Activated CD4-positive, alpha-beta T cell treated with anti-CD3 and anti-CD28 coated beads for 24 hours (primary cell): ENCODE measurements at regions not wholly inside any gene's neighbourhood (a gene's known extent, or its start where the extent isn't known, plus 50 kb on each side); places are given as distances from the start of the nearest gene placed in this dataset.

Source experiments
- DNase-seq, 2 donors: peaks; one replicate each; pipeline ENCODE4 v3.0.0-alpha.2; 2020; ENCODE audit warnings: low read depth in 2 of 2

- no peak for DNase-seq
Observed at GRCh38 chr7:135831455-135832195, 83.0 kb upstream of the FAM180A start.

GRCh38 chr7:135828604-135829003 lies 80.0 kb upstream of the FAM180A start:
- DNase-seq: no peak

- DNase-seq: no peak
Observed at GRCh38 chr7:135827391-135827790, 78.8 kb upstream of the FAM180A start.

- no peak for DNase-seq
Observed at GRCh38 chr7:135825406-135825805, 76.8 kb upstream of the FAM180A start.

- DNase-seq: no peak
Observed at GRCh38 chr7:135822376-135822775, 73.8 kb upstream of the FAM180A start.

GRCh38 chr7:135817583-135817982 lies 69.0 kb upstream of the FAM180A start:
- DNase-seq: no peak

- no peak for DNase-seq
Observed at GRCh38 chr7:135815033-135815432, 66.4 kb upstream of the FAM180A start.

- no peak for DNase-seq
Observed at GRCh38 chr7:135812148-135812547, 63.5 kb upstream of the FAM180A start.

GRCh38 chr7:135811506-135811905 lies 62.9 kb upstream of the FAM180A start:
- DNase-seq: no peak

GRCh38 chr7:135808206-135808605 lies 59.6 kb upstream of the FAM180A start:
- no peak for DNase-seq

- DNase-seq: no peak
Observed at GRCh38 chr7:135803143-135803542, 54.5 kb upstream of the FAM180A start.

- DNase-seq: no peak
Observed at GRCh38 chr7:135802697-135803096, 54.1 kb upstream of the FAM180A start.

GRCh38 chr7:135801877-135802276 lies 53.3 kb upstream of the FAM180A start:
- no peak for DNase-seq

- peak in 1 of 2 donors; percentile 7 for DNase-seq
Observed at GRCh38 chr7:135801045-135801693, 52.6 kb upstream of the FAM180A start.

- DNase-seq: no peak
Observed at GRCh38 chr7:135800560-135800959, 51.9 kb upstream of the FAM180A start.

GRCh38 chr7:135799881-135800280 lies 51.3 kb upstream of the FAM180A start:
- DNase-seq: no peak
